IMR-90 (cell line): ENCODE measurements at regions not wholly inside any gene's neighbourhood (a gene's known extent, or its start where the extent isn't known, plus 50 kb on each side); places are given as distances from the start of the nearest gene placed in this dataset.

Experiments
- ATAC-seq: fragments of 200-7000 bp; cut with Tn5 transposase; 2 replicates; pipeline ENCODE4 v1.9.1; 2020; ENCODE audit warnings: low read depth, mild to moderate bottlenecking, moderate library complexity
- BruUV-seq: library from RNA; stranded (reverse); fragments of 400-500 nt; replicated peaks from 2 replicates; lab custom pipeline; 2021; lab: Mats Ljungman, UMichigan
- CTCF ChIA-PET: fragments of 300-600 bp; formaldehyde crosslinking; extraction: SDS; loops from one replicate; lab custom pipeline; 2021; ENCODE audit warnings: antibody characterized with exemption; lab: Yijun Ruan, JAX
- POLR2A ChIA-PET: fragments of 300-600 bp; sonication (Branson Sonifier 250); formaldehyde crosslinking; loops from one replicate; lab custom pipeline; 2022; ENCODE audit warnings: antibody characterized with exemption; ENCODE audit not compliant: unreplicated experiment; lab: Charles Lee
- DNase-seq: peaks from one replicate; pipeline ENCODE4 v3.0.0; 2013
- H2AFZ ChIP-seq: replicated peaks from 2 replicates; pipeline ENCODE3; 2013; ENCODE audit warnings: low read length, mild to moderate bottlenecking; ENCODE audit not compliant: poor library complexity
- H2AK5ac ChIP-seq: 2 replicates; pipeline ENCODE4 v1.6.1; 2013; ENCODE audit warnings: low read depth, low read length, inconsistent platforms
- H2AK9ac ChIP-seq: replicated peaks from 2 replicates; pipeline ENCODE3; 2013; ENCODE audit warnings: mild to moderate bottlenecking, low read depth, low read length, moderate library complexity; ENCODE audit not compliant: poor library complexity
- H2BK120ac ChIP-seq: 2 replicates; pipeline ENCODE4 v1.6.1; 2013; ENCODE audit warnings: low read depth, low read length, inconsistent platforms
- H2BK15ac ChIP-seq: 3 replicates; pipeline ENCODE4 v1.6.1; 2013; ENCODE audit warnings: low read depth, low read length, inconsistent platforms
- H2BK20ac ChIP-seq: 2 replicates; pipeline ENCODE4 v1.6.1; 2013; ENCODE audit warnings: low read depth, mild to moderate bottlenecking, inconsistent platforms, low read length, moderate library complexity
- H2BK5ac ChIP-seq: 2 replicates; pipeline ENCODE4 v1.6.1; 2013; ENCODE audit warnings: mild to moderate bottlenecking, low read depth, low read length, inconsistent platforms; ENCODE audit not compliant: poor library complexity, severe bottlenecking
- H3K14ac ChIP-seq: replicated peaks from 2 replicates; pipeline ENCODE4 v1.6.1; 2013; ENCODE audit warnings: low read depth, low read length, inconsistent platforms
- H3K18ac ChIP-seq: 2 replicates; pipeline ENCODE4 v1.6.1; 2013; ENCODE audit warnings: low read depth, low read length, control low read depth
- H3K23ac ChIP-seq: 2 replicates; pipeline ENCODE4 v1.6.1; 2013; ENCODE audit warnings: low read depth, low read length, inconsistent platforms
- H3K27ac ChIP-seq: 2 replicates; pipeline ENCODE4 v1.5.1; 2013; ENCODE audit warnings: mild to moderate bottlenecking, control low read depth, low read length; ENCODE audit not compliant: insufficient read depth
- H3K27me3 ChIP-seq: 2 replicates; pipeline ENCODE4 v1.6.1; 2013; ENCODE audit warnings: low read length; ENCODE audit not compliant: control insufficient read depth, insufficient read depth
- H3K36me3 ChIP-seq: 2 replicates; pipeline ENCODE4 v1.6.1; 2013; ENCODE audit warnings: low read length, mixed read lengths; ENCODE audit not compliant: control insufficient read depth, insufficient read depth
- H3K4ac ChIP-seq: 2 replicates; pipeline ENCODE4 v1.6.1; 2013; ENCODE audit warnings: low read depth, low read length, inconsistent platforms
- H3K4me1 ChIP-seq: 2 replicates; pipeline ENCODE4 v1.6.1; 2013; ENCODE audit warnings: low read length, mixed read lengths; ENCODE audit not compliant: control insufficient read depth, insufficient read depth
- H3K4me2 ChIP-seq: 2 replicates; pipeline ENCODE4 v1.6.1; 2013; ENCODE audit warnings: low read depth, mild to moderate bottlenecking, control low read depth, low read length, moderate library complexity
- H3K4me3 ChIP-seq: 2 replicates; pipeline ENCODE4 v1.5.1; 2013; ENCODE audit warnings: low read depth, mild to moderate bottlenecking, control low read depth, low read length, moderate library complexity; ENCODE audit not compliant: insufficient read depth
- H3K56ac ChIP-seq: 2 replicates; pipeline ENCODE4 v1.6.1; 2013; ENCODE audit warnings: low read length, inconsistent platforms; ENCODE audit not compliant: insufficient read depth; ENCODE audit errors: extremely low read depth
- H3K79me1 ChIP-seq, 2 experiments: 2 replicates each; pipeline ENCODE4 v1.6.1; 2013; ENCODE audit warnings: low read length in 2 of 2, inconsistent platforms in 1 of 2, low read depth in 1 of 2
- H3K9ac ChIP-seq: 2 replicates; pipeline ENCODE4 v1.6.1; 2013; ENCODE audit warnings: low read depth, low read length, control low read depth
- H3K9me1 ChIP-seq: 2 replicates; pipeline ENCODE4 v1.6.1; 2013; ENCODE audit warnings: low read length, inconsistent platforms; ENCODE audit not compliant: insufficient read depth
- H3K9me3 ChIP-seq: 2 replicates; pipeline ENCODE4 v1.6.1; 2013; ENCODE audit warnings: low read length; ENCODE audit not compliant: control insufficient read depth, insufficient read depth
- H4K20me1 ChIP-seq: 2 replicates; pipeline ENCODE4 v1.6.1; 2013; ENCODE audit warnings: low read length, inconsistent platforms; ENCODE audit not compliant: insufficient read depth
- H4K5ac ChIP-seq: 2 replicates; pipeline ENCODE4 v1.6.1; 2013; ENCODE audit warnings: mild to moderate bottlenecking, low read depth, low read length, control low read depth
- H4K8ac ChIP-seq, 2 experiments: 2 replicates each; pipeline ENCODE4 v1.6.1; 2013; ENCODE audit warnings: low read depth in 2 of 2, low read length in 2 of 2, control low read depth in 1 of 2, inconsistent platforms in 1 of 2
- H4K91ac ChIP-seq: 2 replicates; pipeline ENCODE4 v1.6.1; 2013; ENCODE audit warnings: low read depth, low read length, inconsistent platforms; ENCODE audit not compliant: insufficient read depth
- BHLHE40 ChIP-seq: fragments of 150-350 bp; IDR thresholded peaks from 2 replicates; pipeline ENCODE4 v1.6.1; 2016; ENCODE audit warnings: mild to moderate bottlenecking, low read depth, low read length
- CEBPB ChIP-seq: IDR thresholded peaks from 2 replicates; pipeline ENCODE4 v1.6.1; 2012; ENCODE audit warnings: low read depth, low read length, improper control_type of control experiment
- CHD1 ChIP-seq: IDR thresholded peaks from 2 replicates; pipeline ENCODE4 v1.6.1; 2012; ENCODE audit warnings: low read depth, low read length, improper control_type of control experiment
- FOS ChIP-seq: fragments of 150-350 bp; IDR thresholded peaks from 2 replicates; pipeline ENCODE4 v1.6.1; 2016; ENCODE audit warnings: low read depth, low read length
- MAFK ChIP-seq: IDR thresholded peaks from 2 replicates; pipeline ENCODE4 v1.6.1; 2012; ENCODE audit warnings: low read depth, low read length, improper control_type of control experiment
- MAZ ChIP-seq: IDR thresholded peaks from 2 replicates; pipeline ENCODE4 v1.6.1; 2012; ENCODE audit warnings: low read depth, mild to moderate bottlenecking, low read length, improper control_type of control experiment, moderate library complexity, borderline replicate concordance
- MXI1 ChIP-seq: IDR thresholded peaks from 2 replicates; pipeline ENCODE4 v1.6.1; 2012; ENCODE audit warnings: low read depth, mild to moderate bottlenecking, low read length, moderate library complexity, borderline replicate concordance
- NFE2L2 ChIP-seq: fragments of 150-350 bp; IDR thresholded peaks from 2 replicates; pipeline ENCODE4 v1.6.1; 2016; ENCODE audit warnings: low read depth, mild to moderate bottlenecking, low read length
- POLR2A ChIP-seq: IDR thresholded peaks from 2 replicates; pipeline ENCODE4 v1.6.1; 2012; ENCODE audit warnings: mild to moderate bottlenecking, low read depth, low read length
- RAD21 ChIP-seq: IDR thresholded peaks from 2 replicates; pipeline ENCODE4 v1.6.1; 2012; ENCODE audit warnings: low read length, improper control_type of control experiment
- RCOR1 ChIP-seq: IDR thresholded peaks from 2 replicates; pipeline ENCODE4 v1.6.1; 2012; ENCODE audit warnings: mild to moderate bottlenecking, low read length, improper control_type of control experiment; ENCODE audit not compliant: insufficient replicate concordance
- RFX5 ChIP-seq: IDR thresholded peaks from 2 replicates; pipeline ENCODE4 v1.8.0; 2012; ENCODE audit warnings: low read depth, mild to moderate bottlenecking, low read length, moderate library complexity
- SMC3 ChIP-seq: fragments of 150-350 bp; IDR thresholded peaks from 2 replicates; pipeline ENCODE4 v1.6.1; 2016; ENCODE audit warnings: low read depth, mild to moderate bottlenecking, antibody characterized with exemption, low read length, moderate library complexity
- WGBS, 2 experiments: methylation state at CpG; one replicate each; pipeline versions ENCODE4 v1.1.5 to v1.1.7; 2013; ENCODE audit warnings: missing lambda C conversion rate in 2 of 2; ENCODE audit not compliant: insufficient read length in 1 of 2; ENCODE audit errors: extremely low coverage in 2 of 2; 5-methylcytosine and 5-hydroxymethylcytosine counted together
- dilution Hi-C: fragments of 300-500 bp; cut with HindIII; formaldehyde crosslinking; loops from one replicate; pipeline ENCODE4 v1.14.3; 2018; ENCODE audit warnings: low sequenced_read_pairs; ENCODE audit not compliant: unreplicated experiment
- in situ Hi-C: fragments of 300-500 bp; cut with MboI; formaldehyde crosslinking; loops from 3 replicates; pipeline ENCODE4 v1.14.3; 2019; ENCODE audit warnings: low sequenced_read_pairs, inconsistent platforms, mixed read lengths
- intact Hi-C: fragments of 100-400 bp; cut with micrococcal nuclease; formaldehyde crosslinking; loops from 2 replicates; pipeline ENCODE4 v1.10.0; 2022
- TF ChIP-seq, protein P1 (sequence below): conservative IDR thresholded peaks from 2 replicates; pipeline ENCODE4 v1.5.1; 2012; ENCODE audit warnings: mild to moderate bottlenecking, low read depth, low read length, improper control_type of control experiment
- TF ChIP-seq, protein P2 (sequence below): fragments of 150-350 bp; IDR thresholded peaks from 2 replicates; pipeline ENCODE4 v1.6.1; 2016; ENCODE audit warnings: low read depth, mild to moderate bottlenecking, low read length, moderate library complexity, borderline replicate concordance
- TF ChIP-seq, protein P3 (sequence below): fragments of 150-350 bp; IDR thresholded peaks from 2 replicates; pipeline ENCODE4 v1.6.1; 2017; ENCODE audit warnings: mild to moderate bottlenecking, antibody characterized with exemption, low read length, low read depth

DNA sequence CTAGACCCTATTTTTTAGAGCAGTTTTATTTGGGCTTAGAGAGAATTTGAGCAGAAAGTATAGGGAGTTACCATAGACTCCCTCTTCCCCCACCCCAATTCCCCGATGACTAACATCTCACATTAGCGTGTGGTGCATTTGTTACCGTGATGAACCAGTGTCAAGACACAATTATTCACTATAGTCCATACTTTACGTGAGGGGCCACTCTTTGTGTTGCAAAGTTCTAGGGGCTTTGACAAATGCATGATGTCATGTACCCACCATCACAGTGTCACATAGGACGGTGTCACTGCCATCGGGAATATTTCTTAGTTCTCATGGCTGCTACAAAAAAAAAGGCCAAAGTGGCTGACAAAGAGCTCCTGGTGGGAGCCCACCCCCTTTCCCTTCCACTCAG is 119.1 kb downstream of the PHETA1 start:
- Histone ChIP-seq H3K27me3 (peaks cover 5% of the 10 kb centered on the region), H2BK120ac (no peak overlapping the region), H3K4ac (no peak overlapping the region), H3K9me1 (no peaks in the 10 kb centered on the region), H3K18ac (no peak overlapping the region), H3K9me3 (no peaks in the 10 kb centered on the region), H2AFZ (no peak overlapping the region), H4K91ac (no peak overlapping the region), H2AK5ac (no peak overlapping the region), H4K5ac (no peak overlapping the region), H3K56ac (no peak overlapping the region), H2BK5ac (no peak overlapping the region), H4K20me1 (no peaks in the 10 kb centered on the region; the same call in 1 of the 2 replicates), H3K4me3 (no peak overlapping the region), H2AK9ac (no peak overlapping the region), H2BK15ac (no peak overlapping the region), H3K4me1 (no peaks in the 10 kb centered on the region), H3K27ac (no peak overlapping the region), H4K8ac (no peak overlapping the region), H3K79me1 (no peaks in the 10 kb centered on the region), H3K23ac (no peak overlapping the region), H3K36me3 (no peaks in the 10 kb centered on the region), H3K14ac (no peak overlapping the region), H2BK20ac (no peak overlapping the region), H3K9ac (no peak overlapping the region), H3K4me2 (no peak overlapping the region)
- TF ChIP-seq BHLHE40 (no peak), POLR2A (no peak), MAFK (no peak), NFE2L2 (no peak), MXI1 (no peak), RCOR1 (no peak), MAZ (no peak), CHD1 (no peak), RFX5 (no peak), FOS (no peak), SMC3 (no peak), CEBPB (no peak), RAD21 (no peak)
- TF ChIP-seq, protein P1, sequence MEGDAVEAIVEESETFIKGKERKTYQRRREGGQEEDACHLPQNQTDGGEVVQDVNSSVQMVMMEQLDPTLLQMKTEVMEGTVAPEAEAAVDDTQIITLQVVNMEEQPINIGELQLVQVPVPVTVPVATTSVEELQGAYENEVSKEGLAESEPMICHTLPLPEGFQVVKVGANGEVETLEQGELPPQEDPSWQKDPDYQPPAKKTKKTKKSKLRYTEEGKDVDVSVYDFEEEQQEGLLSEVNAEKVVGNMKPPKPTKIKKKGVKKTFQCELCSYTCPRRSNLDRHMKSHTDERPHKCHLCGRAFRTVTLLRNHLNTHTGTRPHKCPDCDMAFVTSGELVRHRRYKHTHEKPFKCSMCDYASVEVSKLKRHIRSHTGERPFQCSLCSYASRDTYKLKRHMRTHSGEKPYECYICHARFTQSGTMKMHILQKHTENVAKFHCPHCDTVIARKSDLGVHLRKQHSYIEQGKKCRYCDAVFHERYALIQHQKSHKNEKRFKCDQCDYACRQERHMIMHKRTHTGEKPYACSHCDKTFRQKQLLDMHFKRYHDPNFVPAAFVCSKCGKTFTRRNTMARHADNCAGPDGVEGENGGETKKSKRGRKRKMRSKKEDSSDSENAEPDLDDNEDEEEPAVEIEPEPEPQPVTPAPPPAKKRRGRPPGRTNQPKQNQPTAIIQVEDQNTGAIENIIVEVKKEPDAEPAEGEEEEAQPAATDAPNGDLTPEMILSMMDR, result no peak
- TF ChIP-seq, protein P2, sequence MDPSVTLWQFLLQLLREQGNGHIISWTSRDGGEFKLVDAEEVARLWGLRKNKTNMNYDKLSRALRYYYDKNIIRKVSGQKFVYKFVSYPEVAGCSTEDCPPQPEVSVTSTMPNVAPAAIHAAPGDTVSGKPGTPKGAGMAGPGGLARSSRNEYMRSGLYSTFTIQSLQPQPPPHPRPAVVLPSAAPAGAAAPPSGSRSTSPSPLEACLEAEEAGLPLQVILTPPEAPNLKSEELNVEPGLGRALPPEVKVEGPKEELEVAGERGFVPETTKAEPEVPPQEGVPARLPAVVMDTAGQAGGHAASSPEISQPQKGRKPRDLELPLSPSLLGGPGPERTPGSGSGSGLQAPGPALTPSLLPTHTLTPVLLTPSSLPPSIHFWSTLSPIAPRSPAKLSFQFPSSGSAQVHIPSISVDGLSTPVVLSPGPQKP, result no peak
- TF ChIP-seq, protein P3, sequence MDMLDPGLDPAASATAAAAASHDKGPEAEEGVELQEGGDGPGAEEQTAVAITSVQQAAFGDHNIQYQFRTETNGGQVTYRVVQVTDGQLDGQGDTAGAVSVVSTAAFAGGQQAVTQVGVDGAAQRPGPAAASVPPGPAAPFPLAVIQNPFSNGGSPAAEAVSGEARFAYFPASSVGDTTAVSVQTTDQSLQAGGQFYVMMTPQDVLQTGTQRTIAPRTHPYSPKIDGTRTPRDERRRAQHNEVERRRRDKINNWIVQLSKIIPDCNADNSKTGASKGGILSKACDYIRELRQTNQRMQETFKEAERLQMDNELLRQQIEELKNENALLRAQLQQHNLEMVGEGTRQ, result no peak
- CTCF ChIA-PET, result no interaction called here
- no TSS peak for BruUV-seq
- dilution Hi-C loops, result no loop called here
- ATAC-seq (no peak), DNase-seq (no peak)
- 69% methylated on average over 3 of the region's 6 CpGs; no CpG with 5 or more reads in 1 of the 2 experiments for WGBS, 2 experiments
- POLR2A ChIA-PET, result no interaction called here
- in situ Hi-C loops, result no loop called here
- intact Hi-C loops, result no loop called here
